T-cell (primary cell): ENCODE measurements at regions not wholly inside any gene's neighbourhood (a gene's known extent, or its start where the extent isn't known, plus 50 kb on each side); places are given as distances from the start of the nearest gene placed in this dataset.

Experiments
- ATAC-seq, 4 experiments: fragments of 200-7000 bp in 3 of 4; fragments of 150-1000 bp in 1 of 4; cut with Tn5 transposase; replicated peaks in 1 of 4; 1 replicate in 3 of 4; 2 replicates in 1 of 4; pipeline ENCODE4 v1.10.0; 2021; ENCODE audit warnings: moderate library complexity in 3 of 4, mild to moderate bottlenecking in 2 of 4, moderate number of reproducible peaks in 1 of 4
- CTCF ChIA-PET, 2 donors: fragments of 300-600 bp; sonication (Branson Sonifier 250); formaldehyde crosslinking; loops; one replicate each; lab custom pipeline; 2022; ENCODE audit warnings: antibody characterized with exemption in 2 of 2; lab: Charles Lee
- POLR2A ChIA-PET, 2 donors: fragments of 300-600 bp; sonication (Branson Sonifier 250); formaldehyde crosslinking; loops; one replicate each; lab custom pipeline; 2022; ENCODE audit warnings: antibody characterized with exemption in 2 of 2; lab: Charles Lee
- DNase-seq, 35 experiments: peaks; one replicate each; pipeline versions ENCODE4 v3.0.0 to v3.0.0-alpha.2; 2013 to 2023
- H3K27ac ChIP-seq: one replicate; pipeline ENCODE4 v1.5.1; 2013; ENCODE audit warnings: low read length
- H3K27me3 ChIP-seq, 2 experiments: replicated peaks in 1 of 2; 1 replicate in 1 of 2; 2 replicates in 1 of 2; pipeline versions ENCODE4 v1.6.1 to v1.7.0; 2013; ENCODE audit warnings: low read length in 1 of 2, mixed read lengths in 1 of 2; ENCODE audit not compliant: control insufficient read depth in 2 of 2, insufficient read depth in 2 of 2; ENCODE audit errors: extremely low read depth in 1 of 2
- H3K36me3 ChIP-seq, 2 donors: 1 replicate in 1 of 2; 2 replicates in 1 of 2; pipeline versions ENCODE4 v1.6.1 to v1.7.0; 2013; ENCODE audit warnings: low read length in 1 of 2; ENCODE audit not compliant: control insufficient read depth in 2 of 2, insufficient read depth in 1 of 2; ENCODE audit errors: extremely low read depth in 1 of 2
- H3K4me1 ChIP-seq, 2 experiments: 1 replicate in 1 of 2; 2 replicates in 1 of 2; pipeline versions ENCODE4 v1.6.1 to v1.7.0; 2013; ENCODE audit warnings: low read length in 2 of 2, mixed read lengths in 1 of 2; ENCODE audit not compliant: insufficient read depth in 2 of 2, control insufficient read depth in 1 of 2; ENCODE audit errors: extremely low read depth in 1 of 2
- H3K4me3 ChIP-seq, 2 donors: 1 replicate in 1 of 2; 2 replicates in 1 of 2; pipeline versions ENCODE4 v1.5.1 to v1.7.0; 2013; ENCODE audit warnings: mild to moderate bottlenecking in 2 of 2, low read length in 1 of 2, moderate library complexity in 1 of 2; ENCODE audit not compliant: control insufficient read depth in 1 of 2; ENCODE audit errors: extremely low read depth in 1 of 2
- H3K9me3 ChIP-seq: 2 replicates; pipeline ENCODE4 v1.7.0; 2013
- H3K27ac Mint-ChIP-seq, 2 donors: one replicate each; pipeline ENCODE4 v1.8.0; 2020 to 2021; ENCODE audit warnings: mild to moderate bottlenecking in 2 of 2, mixed read lengths in 2 of 2
- H3K27me3 Mint-ChIP-seq, 2 donors: one replicate each; pipeline ENCODE4 v1.8.0; 2021 to 2022; ENCODE audit warnings: mixed read lengths in 2 of 2
- H3K36me3 Mint-ChIP-seq: one replicate; pipeline ENCODE4 v1.8.0; 2021; ENCODE audit warnings: mixed read lengths
- H3K4me1 Mint-ChIP-seq, 3 donors: one replicate each; pipeline ENCODE4 v1.8.0; 2020 to 2022; ENCODE audit warnings: mixed read lengths in 3 of 3, mild to moderate bottlenecking in 1 of 3
- H3K4me3 Mint-ChIP-seq, 3 donors: one replicate each; pipeline ENCODE4 v1.8.0; 2020 to 2022; ENCODE audit warnings: mild to moderate bottlenecking in 3 of 3, mixed read lengths in 3 of 3, moderate library complexity in 3 of 3
- H3K9me3 Mint-ChIP-seq, 3 donors: one replicate each; pipeline ENCODE4 v1.8.0; 2020 to 2022; ENCODE audit warnings: mixed read lengths in 3 of 3
- WGBS: methylation state at CpG from one replicate; pipeline ENCODE4 v1.1.5; 2013; ENCODE audit warnings: missing lambda C conversion rate; ENCODE audit not compliant: insufficient coverage; 5-methylcytosine and 5-hydroxymethylcytosine counted together

DNA sequence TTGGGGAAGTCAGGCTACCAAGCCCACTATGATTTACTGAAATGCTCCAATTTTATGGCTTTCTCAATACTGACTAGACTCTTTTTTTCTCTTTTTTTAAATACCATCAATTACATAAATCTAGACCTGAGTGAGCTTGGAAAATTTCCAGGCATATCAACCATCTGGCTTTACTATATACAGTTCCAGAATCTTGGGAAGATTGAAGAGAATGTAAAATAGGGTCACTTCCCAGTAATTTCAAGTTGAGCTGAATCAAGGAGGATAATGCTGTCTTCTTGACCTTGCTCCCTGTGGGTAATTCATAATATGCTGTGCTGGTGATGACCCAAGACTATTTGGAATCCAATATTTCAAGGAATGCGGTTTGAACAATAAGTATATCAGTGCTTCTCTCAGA is 108.1 kb downstream of the MAP3K21 start:
- no peaks in the 10 kb centered on the region for H3K9me3 Mint-ChIP-seq
- no peaks in the 10 kb centered on the region for H3K4me1 ChIP-seq
- H3K27me3 ChIP-seq = peaks cover 0 to 12% of the 10 kb centered on the region in 2 experiments
- CTCF ChIA-PET = no interaction called here
- WGBS = no CpG with 5 or more reads among the region's 1 CpG
- no peaks in the 10 kb centered on the region for H3K36me3 Mint-ChIP-seq
- no peak overlapping the region for H3K27ac ChIP-seq
- H3K27ac Mint-ChIP-seq = no peak overlapping the region
- POLR2A ChIA-PET = no interaction called here
- no peak overlapping the region for H3K4me3 Mint-ChIP-seq
- ATAC-seq (no peak), DNase-seq (no peak)
- H3K9me3 ChIP-seq = no peaks in the 10 kb centered on the region
- no peaks in the 10 kb centered on the region for H3K36me3 ChIP-seq
- H3K4me3 ChIP-seq = no peak overlapping the region
- H3K4me1 Mint-ChIP-seq = no peaks in the 10 kb centered on the region
- peaks cover 24 to 38% of the 10 kb centered on the region in 2 donors for H3K27me3 Mint-ChIP-seq

DNA sequence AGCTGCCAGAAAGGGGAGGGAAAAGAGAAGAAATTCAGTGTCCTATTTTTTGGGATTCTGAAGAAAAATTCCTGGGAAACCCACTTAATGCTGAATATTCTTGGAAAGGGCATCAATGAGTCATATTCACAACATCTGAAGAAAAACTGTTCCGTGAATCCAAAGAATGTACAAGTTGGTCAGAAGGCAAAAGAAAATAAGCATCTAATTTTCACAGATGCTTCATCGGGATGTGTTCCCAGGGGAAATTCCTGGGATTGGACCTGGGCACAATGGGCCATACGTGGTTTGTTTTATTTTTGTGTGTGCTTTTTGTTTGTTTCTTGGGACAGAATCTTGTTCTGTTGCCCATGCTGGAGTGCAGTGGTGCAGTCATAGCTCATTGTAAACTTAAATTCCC is 112.2 kb downstream of the MAP3K21 start:
- no peak overlapping the region for H3K27ac Mint-ChIP-seq
- WGBS = 79% methylated on average over 3 of the region's 3 CpGs

DNA sequence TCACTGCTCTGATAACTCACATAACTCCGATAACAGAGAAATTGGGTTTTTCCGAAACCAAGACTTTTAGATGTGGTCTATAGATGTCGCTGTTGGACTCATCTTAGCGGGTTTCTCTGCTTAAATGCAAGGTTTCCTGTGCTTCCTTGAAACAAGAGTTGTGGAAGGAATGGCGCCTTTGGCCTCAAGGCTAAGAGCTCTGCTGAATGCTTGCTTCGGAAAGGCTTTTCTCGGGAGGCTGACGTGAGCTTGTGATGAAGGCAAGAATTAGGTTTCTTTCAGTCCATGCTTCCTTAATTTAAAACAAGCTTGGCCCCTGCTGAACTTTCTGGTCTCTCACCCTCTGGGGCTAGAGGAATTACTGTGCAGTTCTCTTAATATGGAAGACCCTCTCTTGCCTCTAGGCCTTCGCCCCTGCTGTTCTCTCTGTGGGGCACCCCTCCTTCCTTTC is 113.5 kb downstream of the MAP3K21 start:
- CTCF ChIA-PET = interaction anchor here in 1 of 2 donors (0.7 kb wide), 1 partner anchor 346 kb away, joined by 3 read pairs; no protein-coding TSS in a partner anchor
- Mint-ChIP-seq H3K27me3 (peaks cover 12 to 19% of the 10 kb centered on the region in 2 donors), H3K4me1 (peaks cover 0 to 1% (median 0%) of the 10 kb centered on the region in 3 donors), H3K9me3 (no peaks in the 10 kb centered on the region), H3K27ac (no peak overlapping the region), H3K36me3 (no peaks in the 10 kb centered on the region), H3K4me3 (no peak overlapping the region)
- DNase-seq = peak in 1 of 35 experiments; percentile 41
- no peak for ATAC-seq
- Histone ChIP-seq H3K27ac (no peak overlapping the region), H3K4me3 (no peak overlapping the region), H3K9me3 (no peaks in the 10 kb centered on the region), H3K4me1 (no peaks in the 10 kb centered on the region), H3K27me3 (peaks cover 0 to 16% of the 10 kb centered on the region in 2 experiments), H3K36me3 (no peaks in the 10 kb centered on the region)
- POLR2A ChIA-PET = no interaction called here
- WGBS = 13% methylated on average over 3 of the region's 9 CpGs

More for the DNA sequence above, 112.2 kb downstream of the MAP3K21 start:
- Mint-ChIP-seq H3K36me3 (no peaks in the 10 kb centered on the region), H3K4me3 (no peak overlapping the region), H3K27me3 (peaks cover 21 to 24% of the 10 kb centered on the region in 2 donors), H3K9me3 (no peaks in the 10 kb centered on the region), H3K4me1 (peaks cover 0 to 1% (median 0%) of the 10 kb centered on the region in 3 donors)
- no peak for ATAC-seq
- Histone ChIP-seq H3K36me3 (no peaks in the 10 kb centered on the region), H3K27ac (no peak overlapping the region), H3K9me3 (no peaks in the 10 kb centered on the region), H3K4me3 (no peak overlapping the region), H3K27me3 (peaks cover 0 to 16% of the 10 kb centered on the region in 2 experiments), H3K4me1 (no peaks in the 10 kb centered on the region)
- ChIA-PET CTCF (interaction anchor here in 1 of 2 donors (0.6 kb wide), 1 partner anchor 321 kb away, joined by 4 read pairs; no protein-coding TSS in a partner anchor), POLR2A (no interaction called here)
- DNase-seq = no peak

DNA sequence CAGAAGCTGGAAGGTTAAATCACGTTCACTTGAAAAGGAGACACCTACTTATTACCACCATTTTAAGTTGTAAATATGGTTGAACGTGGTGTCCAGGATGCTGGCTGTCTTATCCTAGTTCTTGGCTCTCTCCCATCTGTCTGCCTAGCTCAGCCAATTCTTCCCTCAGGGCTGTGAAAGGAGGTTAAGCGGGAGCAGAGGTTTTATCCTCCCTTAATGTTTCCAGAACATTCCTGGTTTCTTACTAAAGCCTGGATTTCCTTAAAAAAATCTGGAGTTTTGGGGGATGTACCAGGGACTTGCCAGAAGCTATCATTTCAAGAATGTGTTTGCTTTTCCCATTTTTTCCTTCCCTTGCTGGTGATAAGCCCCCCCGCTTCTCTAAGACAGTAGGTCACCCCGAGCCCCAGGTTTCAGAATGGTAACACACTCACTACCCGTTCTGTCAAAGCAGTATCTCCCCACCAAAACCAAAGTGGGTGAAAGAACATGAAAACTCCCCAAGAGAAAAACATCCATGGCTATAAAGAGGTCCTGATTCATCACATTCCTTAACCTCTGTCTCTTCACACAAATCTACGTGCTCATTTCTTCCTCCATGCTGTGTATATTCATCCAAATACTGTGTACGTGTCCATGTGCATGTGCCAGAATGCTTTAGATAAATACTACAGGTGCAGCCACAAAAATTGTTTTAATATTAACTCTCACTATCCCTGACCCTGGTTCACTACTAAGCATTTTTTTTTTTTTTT is 114.7 kb downstream of the MAP3K21 start:
- no peaks in the 10 kb centered on the region for H3K36me3 Mint-ChIP-seq
- no peaks in the 10 kb centered on the region for H3K36me3 ChIP-seq
- POLR2A ChIA-PET = no interaction called here
- H3K4me1 ChIP-seq = no peaks in the 10 kb centered on the region
- H3K4me1 Mint-ChIP-seq = peaks cover 0 to 1% (median 0%) of the 10 kb centered on the region in 3 donors
- WGBS = 94% methylated on average over 3 of the region's 8 CpGs
- CTCF ChIA-PET = interaction anchor here in 1 of 2 donors (0.6 kb wide), 1 partner anchor 17 kb away, joined by 3 read pairs; no protein-coding TSS in a partner anchor
- ATAC-seq = no peak
- H3K27ac Mint-ChIP-seq = no peak overlapping the region
- no peak overlapping the region for H3K4me3 Mint-ChIP-seq
- H3K27me3 Mint-ChIP-seq = peaks cover 12 to 13% of the 10 kb centered on the region in 2 donors
- no peak overlapping the region for H3K27ac ChIP-seq
- DNase-seq = no peak
- H3K9me3 ChIP-seq = no peaks in the 10 kb centered on the region
- no peaks in the 10 kb centered on the region for H3K9me3 Mint-ChIP-seq
- no peak overlapping the region for H3K4me3 ChIP-seq
- H3K27me3 ChIP-seq = peaks cover 0 to 16% of the 10 kb centered on the region in 2 experiments

DNA sequence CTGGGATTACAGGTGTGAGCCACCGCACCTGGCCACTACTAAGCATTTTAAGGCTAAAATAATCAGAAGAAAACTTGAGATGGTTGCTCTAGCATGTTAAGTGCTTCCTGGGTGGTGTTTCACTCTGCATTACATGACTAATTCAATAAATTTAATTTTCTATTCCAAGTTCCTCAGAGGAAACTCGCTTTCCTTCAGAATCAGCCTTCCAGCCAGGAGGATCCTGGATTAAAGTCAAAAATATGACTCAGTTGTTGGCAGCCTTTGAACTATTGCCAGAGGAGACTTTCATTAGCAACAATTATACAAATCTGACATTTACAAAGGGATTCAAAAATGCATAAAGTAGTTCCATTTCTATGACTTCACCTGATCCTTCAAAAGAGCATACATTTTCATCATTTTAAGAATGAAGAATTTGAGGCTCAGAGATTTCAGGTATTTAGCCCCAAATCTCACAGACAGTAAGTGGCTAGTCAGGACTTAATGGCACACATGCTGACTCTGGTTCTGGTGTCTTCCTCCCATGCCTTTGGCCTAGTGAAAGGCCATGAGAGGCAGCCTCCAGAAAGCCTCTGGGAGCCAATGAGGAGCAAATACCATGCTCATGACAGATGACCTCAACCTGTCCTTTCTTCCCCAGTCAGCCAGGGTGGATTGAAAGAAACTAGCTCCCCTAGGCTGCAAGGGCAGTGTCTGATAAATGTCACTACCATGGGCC is 115.7 kb downstream of the MAP3K21 start:
- Mint-ChIP-seq H3K4me3 (no peak overlapping the region), H3K36me3 (no peaks in the 10 kb centered on the region), H3K9me3 (no peaks in the 10 kb centered on the region), H3K27ac (no peak overlapping the region), H3K4me1 (peaks cover 0 to 1% (median 0%) of the 10 kb centered on the region in 3 donors), H3K27me3 (peaks cover 7 to 14% of the 10 kb centered on the region in 2 donors)
- Histone ChIP-seq H3K36me3 (no peaks in the 10 kb centered on the region), H3K4me1 (no peaks in the 10 kb centered on the region), H3K9me3 (no peaks in the 10 kb centered on the region), H3K4me3 (no peak overlapping the region), H3K27ac (no peak overlapping the region), H3K27me3 (peaks cover 0 to 16% of the 10 kb centered on the region in 2 experiments)
- no peak for ATAC-seq
- POLR2A ChIA-PET = no interaction called here
- DNase-seq = no peak
- WGBS = 0% methylated on average over 1 of the region's 2 CpGs
- CTCF ChIA-PET = interaction anchor here in 1 of 2 donors (0.6 kb wide), 1 partner anchor 18 kb away, joined by 3 read pairs; no protein-coding TSS in a partner anchor

DNA sequence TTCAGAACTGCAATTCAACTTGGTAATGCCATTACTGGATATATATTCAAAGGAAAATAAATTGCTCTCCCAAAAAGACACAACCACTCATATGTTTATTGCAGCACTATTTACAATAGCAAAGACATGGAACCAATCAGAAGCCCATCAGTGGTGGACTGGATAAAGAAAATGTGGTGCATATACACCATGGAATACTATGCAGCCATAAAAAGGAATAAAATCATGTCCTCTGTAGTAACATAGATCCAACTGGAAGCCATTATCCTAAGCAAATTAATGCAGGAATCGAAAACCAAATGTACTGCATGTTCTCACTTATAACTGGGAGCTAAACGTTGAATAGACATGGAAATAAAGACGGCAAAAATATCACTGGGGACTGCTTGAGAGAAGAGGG is 117.0 kb downstream of the MAP3K21 start:
- no peak overlapping the region for H3K27ac ChIP-seq
- Mint-ChIP-seq H3K27ac (no peak overlapping the region), H3K9me3 (no peaks in the 10 kb centered on the region), H3K4me3 (no peak overlapping the region), H3K36me3 (no peaks in the 10 kb centered on the region), H3K27me3 (peaks cover 10 to 17% of the 10 kb centered on the region in 2 donors), H3K4me1 (peaks cover 0 to 1% (median 0%) of the 10 kb centered on the region in 3 donors)
- 63% methylated on average over 3 of the region's 3 CpGs for WGBS
- no peaks in the 10 kb centered on the region for H3K4me1 ChIP-seq
- no peak for DNase-seq
- peaks cover 0 to 19% of the 10 kb centered on the region in 2 experiments for H3K27me3 ChIP-seq
- ChIA-PET POLR2A (no interaction called here), CTCF (no interaction called here)
- no peak for ATAC-seq
- no peaks in the 10 kb centered on the region for H3K36me3 ChIP-seq
- H3K9me3 ChIP-seq = no peaks in the 10 kb centered on the region
- H3K4me3 ChIP-seq = no peak overlapping the region
